ENCODE measurements at regions not wholly inside any gene's neighbourhood (a gene's known extent, or its start where the extent isn't known, plus 50 kb on each side); places are given as distances from the start of the nearest gene placed in this dataset.

DNA sequence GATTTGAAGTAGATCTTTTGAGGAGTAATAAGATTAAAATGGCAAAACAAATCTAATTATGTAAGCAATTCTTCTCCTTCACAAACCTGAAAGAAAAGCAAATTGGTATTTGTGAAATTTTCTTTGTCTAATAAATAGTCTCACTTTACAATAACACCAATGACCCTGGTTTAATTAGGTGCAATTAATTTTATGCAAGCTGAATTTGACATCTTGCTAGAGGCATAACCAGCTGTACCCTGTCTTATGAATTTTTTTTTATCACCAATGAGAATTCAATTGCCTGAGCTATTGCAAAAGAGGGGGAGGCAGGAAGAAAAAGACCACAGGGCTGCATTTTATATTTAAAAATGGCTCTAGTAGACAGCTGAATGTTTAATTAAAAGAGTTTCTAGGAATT is 113.5 kb upstream of the IL12A start:
- TF ChIP-seq, protein P1, sequence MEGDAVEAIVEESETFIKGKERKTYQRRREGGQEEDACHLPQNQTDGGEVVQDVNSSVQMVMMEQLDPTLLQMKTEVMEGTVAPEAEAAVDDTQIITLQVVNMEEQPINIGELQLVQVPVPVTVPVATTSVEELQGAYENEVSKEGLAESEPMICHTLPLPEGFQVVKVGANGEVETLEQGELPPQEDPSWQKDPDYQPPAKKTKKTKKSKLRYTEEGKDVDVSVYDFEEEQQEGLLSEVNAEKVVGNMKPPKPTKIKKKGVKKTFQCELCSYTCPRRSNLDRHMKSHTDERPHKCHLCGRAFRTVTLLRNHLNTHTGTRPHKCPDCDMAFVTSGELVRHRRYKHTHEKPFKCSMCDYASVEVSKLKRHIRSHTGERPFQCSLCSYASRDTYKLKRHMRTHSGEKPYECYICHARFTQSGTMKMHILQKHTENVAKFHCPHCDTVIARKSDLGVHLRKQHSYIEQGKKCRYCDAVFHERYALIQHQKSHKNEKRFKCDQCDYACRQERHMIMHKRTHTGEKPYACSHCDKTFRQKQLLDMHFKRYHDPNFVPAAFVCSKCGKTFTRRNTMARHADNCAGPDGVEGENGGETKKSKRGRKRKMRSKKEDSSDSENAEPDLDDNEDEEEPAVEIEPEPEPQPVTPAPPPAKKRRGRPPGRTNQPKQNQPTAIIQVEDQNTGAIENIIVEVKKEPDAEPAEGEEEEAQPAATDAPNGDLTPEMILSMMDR (IDR thresholded peaks at IDR 0.05; ENCODE audit: poor library complexity): no peak
- TF ChIP-seq EZH2phosphoT487 (IDR thresholded peaks at IDR 0.05; ENCODE audit: low read depth, severe bottlenecking, unreplicated experiment): no peak

Data from hepatocyte (in vitro differentiated cells).